Progenitor cell of endocrine pancreas (in vitro differentiated cells): ENCODE measurements at regions not wholly inside any gene's neighbourhood (a gene's known extent, or its start where the extent isn't known, plus 50 kb on each side); places are given as distances from the start of the nearest gene placed in this dataset.

Experiments used
- DNase-seq: peaks from one replicate; pipeline ENCODE4 v3.0.0; 2021; ENCODE audit warnings: low spot score; ENCODE audit not compliant: unreplicated experiment
- H3K27ac Mint-ChIP-seq: 2 replicates; pipeline ENCODE4 v1.8.0; 2021; ENCODE audit warnings: mild to moderate bottlenecking, moderate library complexity, mixed read lengths
- H3K27me3 Mint-ChIP-seq: 2 replicates; pipeline ENCODE4 v1.8.0; 2021; ENCODE audit warnings: mixed read lengths
- H3K36me3 Mint-ChIP-seq: 2 replicates; pipeline ENCODE4 v1.8.0; 2022; ENCODE audit warnings: mixed read lengths; ENCODE audit not compliant: insufficient read depth
- H3K4me1 Mint-ChIP-seq: 2 replicates; pipeline ENCODE4 v1.8.0; 2021; ENCODE audit warnings: low read depth, mixed read lengths
- H3K4me3 Mint-ChIP-seq: 2 replicates; pipeline ENCODE4 v1.8.0; 2021; ENCODE audit warnings: low read depth, mild to moderate bottlenecking, moderate library complexity, mixed read lengths
- H3K9me3 Mint-ChIP-seq: 2 replicates; pipeline ENCODE4 v1.8.0; 2021; ENCODE audit warnings: low read depth, mixed read lengths
- CTCF ChIP-seq: fragments of 200-600 bp; sonication (generic); IDR thresholded peaks from one replicate; pipeline ENCODE4 v1.5.0; 2021; ENCODE audit warnings: antibody characterized with exemption, mild to moderate bottlenecking; ENCODE audit not compliant: unreplicated experiment

GRCh38 chr15:97881346-97881965 lies 79.0 kb upstream of the ARRDC4 start:
- H3K27ac Mint-ChIP-seq = no peak overlapping the region
- DNase-seq = no peak
- peaks cover 45% of the 10 kb centered on the region for H3K27me3 Mint-ChIP-seq
- no peak for TF ChIP-seq CTCF
- H3K4me3 Mint-ChIP-seq = no peak overlapping the region
- no peaks in the 10 kb centered on the region for H3K36me3 Mint-ChIP-seq
- no peaks in the 10 kb centered on the region for H3K4me1 Mint-ChIP-seq
- peaks cover 9% of the 10 kb centered on the region for H3K9me3 Mint-ChIP-seq

- no peak overlapping the region for H3K27ac Mint-ChIP-seq
- no peak for DNase-seq
- H3K36me3 Mint-ChIP-seq = no peaks in the 10 kb centered on the region
- no peak for TF ChIP-seq CTCF
- H3K4me3 Mint-ChIP-seq = no peak overlapping the region
- peaks cover 42% of the 10 kb centered on the region for H3K27me3 Mint-ChIP-seq
- no peaks in the 10 kb centered on the region for H3K4me1 Mint-ChIP-seq
- H3K9me3 Mint-ChIP-seq = peaks cover 6% of the 10 kb centered on the region
These were observed 75.9 kb upstream of the ARRDC4 start for GRCh38 chr15:97884513-97885131.

GRCh38 chr15:97890307-97890706 lies 70.2 kb upstream of the ARRDC4 start:
- peaks cover 30% of the 10 kb centered on the region for H3K27me3 Mint-ChIP-seq
- H3K9me3 Mint-ChIP-seq = no peaks in the 10 kb centered on the region

GRCh38 chr15:97892167-97892938 lies 68.2 kb upstream of the ARRDC4 start:
- DNase-seq = no peak
- no peaks in the 10 kb centered on the region for H3K36me3 Mint-ChIP-seq
- no peaks in the 10 kb centered on the region for H3K4me1 Mint-ChIP-seq
- peaks cover 22% of the 10 kb centered on the region for H3K27me3 Mint-ChIP-seq
- no peaks in the 10 kb centered on the region for H3K9me3 Mint-ChIP-seq
- no peak for TF ChIP-seq CTCF
- no peak overlapping the region for H3K27ac Mint-ChIP-seq
- no peak overlapping the region for H3K4me3 Mint-ChIP-seq

More at GRCh38 chr15:97890307-97890706, 70.2 kb upstream of the ARRDC4 start:
- H3K4me3 Mint-ChIP-seq = no peak overlapping the region
- no peak for TF ChIP-seq CTCF
- no peak for DNase-seq
- H3K27ac Mint-ChIP-seq = no peak overlapping the region
- no peaks in the 10 kb centered on the region for H3K4me1 Mint-ChIP-seq
- no peaks in the 10 kb centered on the region for H3K36me3 Mint-ChIP-seq

- no peak for TF ChIP-seq CTCF
- Mint-ChIP-seq H3K9me3 (no peaks in the 10 kb centered on the region), H3K36me3 (no peaks in the 10 kb centered on the region), H3K27ac (no peak overlapping the region), H3K4me3 (no peak overlapping the region), H3K27me3 (peaks cover 17% of the 10 kb centered on the region), H3K4me1 (no peaks in the 10 kb centered on the region)
- DNase-seq = no peak
These were observed 66.5 kb upstream of the ARRDC4 start for GRCh38 chr15:97893967-97894366.
